Eye (tissue), 1 donor: ENCODE measurements at regions not wholly inside any gene's neighbourhood (a gene's known extent, or its start where the extent isn't known, plus 50 kb on each side); places are given as distances from the start of the nearest gene placed in this dataset.
"Not testable (repeated sequence)": the region's sequence is repeated elsewhere in the genome, so short reads cannot be mapped to it uniquely, and the experiment has no call there.

ENCODE experiments used
- DNase-seq: peaks from one replicate; pipeline ENCODE4 v3.0.0-alpha.2; 2015

GRCh38 chr2:228956701-228957474 is 314.2 kb downstream of the PID1 start:
- DNase-seq, result no peak

DNA sequence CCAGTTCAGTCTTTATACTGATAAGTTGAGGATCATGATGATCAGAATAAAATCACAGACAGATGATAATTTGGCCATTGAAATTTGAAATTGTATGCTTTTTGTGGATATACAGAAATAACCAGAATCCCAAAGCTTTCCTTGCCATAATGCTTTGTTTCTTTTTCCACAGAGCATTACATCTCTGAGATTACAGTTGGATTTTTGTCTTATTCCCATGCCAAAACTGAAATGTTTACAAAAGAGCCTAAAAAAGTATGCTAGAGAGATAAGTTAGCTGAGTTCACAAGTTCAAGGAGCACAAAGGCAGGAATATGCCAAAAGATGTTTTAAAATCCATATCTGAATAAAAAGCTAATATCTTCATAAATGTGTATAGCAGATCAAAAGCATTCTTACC is 321.3 kb downstream of the PID1 start:
- no peak for DNase-seq

DNA sequence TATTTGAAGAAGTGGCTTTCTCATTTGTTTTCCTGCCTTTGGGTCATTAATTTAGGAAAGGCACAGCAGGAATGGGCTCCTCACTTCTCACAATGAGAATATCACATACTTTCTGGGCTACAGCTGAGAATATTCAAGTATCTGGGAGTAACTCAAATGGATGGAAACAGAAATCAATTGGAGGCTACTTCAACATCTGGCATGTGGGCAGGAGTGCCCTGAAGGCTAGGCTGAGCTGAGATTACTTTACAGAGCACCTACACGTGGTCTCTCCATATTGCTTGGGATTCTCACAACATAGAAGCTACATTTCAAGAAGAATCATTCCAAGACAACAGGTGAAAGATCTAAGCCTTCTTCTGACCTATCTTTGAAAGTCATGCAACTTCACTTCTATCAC is 325.4 kb downstream of the PID1 start:
- no peak for DNase-seq

GRCh38 chr2:228942856-228943255 is 328.2 kb downstream of the PID1 start:
- no peak for DNase-seq

GRCh38 chr2:228938629-228939028 is 332.5 kb downstream of the PID1 start:
- no peak for DNase-seq

- peak; percentile 53 for DNase-seq
These were observed 343.8 kb downstream of the PID1 start for GRCh38 chr2:228927028-228928010.

- no peak for DNase-seq
These were observed 351.3 kb downstream of the PID1 start for GRCh38 chr2:228919808-228920207.

GRCh38 chr2:228917220-228917619 is 353.9 kb downstream of the PID1 start:
- no peak for DNase-seq

GRCh38 chr2:228916416-228917090 is 354.5 kb downstream of the PID1 start:
- no peak for DNase-seq

- no peak for DNase-seq
These were observed 357.9 kb downstream of the PID1 start for GRCh38 chr2:228913176-228913575.

DNA sequence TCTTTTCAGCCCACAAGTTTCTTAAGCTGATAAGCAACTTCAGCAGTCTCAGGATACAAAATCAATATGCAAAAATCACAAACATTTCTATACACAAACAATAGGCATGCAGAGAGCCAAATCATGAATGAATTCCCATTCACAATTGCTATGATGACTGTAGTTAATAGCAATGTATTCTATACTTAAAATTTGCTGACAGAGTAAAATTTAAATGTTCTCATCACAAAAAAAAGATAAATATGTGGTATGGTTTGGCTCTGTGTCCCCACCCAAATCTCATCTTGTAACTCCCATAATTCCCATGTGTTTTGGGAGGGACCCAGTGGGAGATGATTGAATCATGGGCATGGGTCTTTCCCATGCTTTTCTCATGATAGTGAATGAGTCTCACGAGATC is 360.2 kb downstream of the PID1 start:
- DNase-seq, result not testable (repeated sequence)

DNA sequence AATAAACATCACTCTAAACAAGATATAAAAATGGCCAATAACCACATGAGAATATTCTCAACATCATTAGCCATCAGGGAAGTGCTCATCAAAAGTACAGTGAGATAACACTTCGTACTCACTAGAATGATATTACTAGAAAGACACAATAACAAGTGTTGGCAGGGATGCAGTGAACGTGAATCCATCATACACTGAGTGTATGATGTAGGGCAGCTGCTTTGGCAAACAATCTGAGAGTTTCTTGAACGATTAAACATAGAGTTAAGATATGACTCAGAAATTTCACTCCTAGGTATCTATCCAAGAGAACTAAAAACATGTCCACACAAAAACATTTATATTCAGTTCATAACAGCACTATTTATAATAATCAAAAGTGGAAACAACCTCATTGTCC is 368.9 kb downstream of the PID1 start:
- no peak for DNase-seq

DNA sequence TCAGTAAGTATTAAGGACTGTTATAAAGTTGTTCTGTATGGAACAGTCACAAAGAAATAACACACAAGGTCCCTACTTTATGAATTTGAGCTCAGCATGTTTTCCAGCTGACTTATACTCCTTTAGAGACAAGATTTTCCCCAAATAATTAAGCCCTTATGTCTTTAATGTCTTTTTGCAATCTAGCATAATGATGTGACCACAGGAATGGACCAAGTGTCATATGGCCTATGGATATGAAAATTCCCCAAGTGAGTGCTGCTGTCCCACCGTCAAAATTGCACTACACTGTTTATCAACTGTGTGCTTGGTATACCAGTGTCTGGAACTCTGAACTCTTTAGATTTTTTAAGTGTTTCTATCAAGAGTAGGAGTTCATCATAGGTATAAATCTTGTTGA is 369.6 kb downstream of the PID1 start:
- DNase-seq, result no peak

- no peak for DNase-seq
These were observed 392.9 kb downstream of the PID1 start for GRCh38 chr2:228878138-228878537.

- no peak for DNase-seq
These were observed 394.8 kb downstream of the PID1 start for GRCh38 chr2:228876276-228876675.

DNA sequence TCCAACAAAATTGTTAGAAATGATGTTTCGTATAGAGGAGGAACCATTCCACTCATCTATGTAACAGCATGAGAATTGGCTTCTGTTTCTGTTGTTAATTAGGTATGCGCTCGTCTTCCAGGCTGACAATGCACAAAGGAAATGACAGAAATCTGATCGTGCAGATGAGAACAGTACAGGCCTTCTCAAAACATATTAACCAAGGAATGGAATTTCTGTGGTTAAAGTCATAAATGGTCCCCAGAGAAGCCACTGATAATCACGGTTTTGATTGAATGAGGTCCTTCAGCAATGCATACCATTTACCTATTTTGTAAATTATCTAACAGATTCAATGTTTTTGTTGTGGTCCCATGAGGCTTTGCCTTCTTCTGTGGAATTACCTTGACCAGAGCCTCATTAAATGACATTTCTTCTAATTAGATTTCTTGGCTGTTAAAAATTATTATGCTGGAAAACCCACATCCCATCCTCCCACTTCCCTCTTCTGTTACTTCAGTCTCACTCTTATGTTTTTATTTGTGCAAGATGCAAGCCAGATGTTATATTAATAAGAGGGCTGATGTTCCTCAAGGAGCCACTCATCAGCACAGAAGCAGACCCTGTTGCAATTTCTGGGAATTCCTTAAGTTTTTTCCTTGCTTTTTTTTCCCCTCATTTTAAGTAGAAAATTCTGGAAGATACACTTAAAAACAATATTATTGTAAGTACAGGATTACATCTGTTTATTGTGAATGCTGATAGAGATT is 395.8 kb downstream of the PID1 start:
- peak; percentile 45 for DNase-seq

- DNase-seq, result peak; percentile 62
These were observed 400.1 kb downstream of the PID1 start for GRCh38 chr2:228871012-228871411.

GRCh38 chr2:228869636-228870264 is 401.3 kb downstream of the PID1 start:
- DNase-seq, result no peak

- DNase-seq, result no peak
These were observed 403.7 kb downstream of the PID1 start for GRCh38 chr2:228867406-228867805.

GRCh38 chr2:228866781-228867180 is 404.3 kb downstream of the PID1 start:
- no peak for DNase-seq

DNA sequence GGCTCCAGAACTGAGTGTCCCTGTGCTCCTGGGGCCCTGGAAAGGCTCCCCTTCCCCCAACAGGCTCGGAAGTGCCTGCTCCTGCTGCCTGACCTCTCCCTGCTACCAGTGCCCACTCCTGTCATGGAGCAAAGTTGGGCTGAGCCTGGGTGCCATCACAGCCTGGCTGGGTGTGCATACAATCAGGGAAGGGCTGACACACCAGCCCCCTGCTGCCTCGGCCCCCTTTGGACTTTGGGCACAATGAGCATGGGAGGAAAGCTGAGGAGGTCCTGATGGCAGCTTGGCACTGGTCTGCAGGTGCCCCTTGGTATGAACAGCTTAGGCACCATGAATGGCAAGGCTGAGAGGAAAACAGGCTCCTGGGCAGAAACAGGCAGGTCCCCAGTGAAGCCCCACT is 405.0 kb downstream of the PID1 start:
- no peak for DNase-seq

DNA sequence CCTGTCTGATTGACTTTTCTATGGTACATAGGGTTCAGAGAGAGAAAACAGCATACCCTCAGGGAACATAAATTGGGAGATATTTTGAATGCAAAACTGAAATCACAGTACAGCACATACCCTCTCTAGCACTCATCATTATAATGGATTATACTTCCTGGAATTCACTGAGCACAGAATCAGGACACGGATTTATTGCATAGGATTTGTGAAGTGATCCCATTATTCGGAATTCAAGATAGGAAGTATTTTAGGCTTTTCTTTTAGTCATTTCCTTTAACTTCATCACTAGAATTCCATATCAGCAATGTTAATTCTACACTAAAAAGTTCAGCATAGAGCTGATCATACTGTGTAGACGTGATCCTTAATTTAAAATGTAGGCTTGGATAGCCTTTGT is 407.0 kb downstream of the PID1 start:
- no peak for DNase-seq
